ENCODE measurements at regions not wholly inside any gene's neighbourhood (a gene's known extent, or its start where the extent isn't known, plus 50 kb on each side); places are given as distances from the start of the nearest gene placed in this dataset.

GRCh38 chr3:10627884-10628572 is 122.6 kb upstream of the ATP2B2 start (continued):
- TF ChIP-seq, protein P1, sequence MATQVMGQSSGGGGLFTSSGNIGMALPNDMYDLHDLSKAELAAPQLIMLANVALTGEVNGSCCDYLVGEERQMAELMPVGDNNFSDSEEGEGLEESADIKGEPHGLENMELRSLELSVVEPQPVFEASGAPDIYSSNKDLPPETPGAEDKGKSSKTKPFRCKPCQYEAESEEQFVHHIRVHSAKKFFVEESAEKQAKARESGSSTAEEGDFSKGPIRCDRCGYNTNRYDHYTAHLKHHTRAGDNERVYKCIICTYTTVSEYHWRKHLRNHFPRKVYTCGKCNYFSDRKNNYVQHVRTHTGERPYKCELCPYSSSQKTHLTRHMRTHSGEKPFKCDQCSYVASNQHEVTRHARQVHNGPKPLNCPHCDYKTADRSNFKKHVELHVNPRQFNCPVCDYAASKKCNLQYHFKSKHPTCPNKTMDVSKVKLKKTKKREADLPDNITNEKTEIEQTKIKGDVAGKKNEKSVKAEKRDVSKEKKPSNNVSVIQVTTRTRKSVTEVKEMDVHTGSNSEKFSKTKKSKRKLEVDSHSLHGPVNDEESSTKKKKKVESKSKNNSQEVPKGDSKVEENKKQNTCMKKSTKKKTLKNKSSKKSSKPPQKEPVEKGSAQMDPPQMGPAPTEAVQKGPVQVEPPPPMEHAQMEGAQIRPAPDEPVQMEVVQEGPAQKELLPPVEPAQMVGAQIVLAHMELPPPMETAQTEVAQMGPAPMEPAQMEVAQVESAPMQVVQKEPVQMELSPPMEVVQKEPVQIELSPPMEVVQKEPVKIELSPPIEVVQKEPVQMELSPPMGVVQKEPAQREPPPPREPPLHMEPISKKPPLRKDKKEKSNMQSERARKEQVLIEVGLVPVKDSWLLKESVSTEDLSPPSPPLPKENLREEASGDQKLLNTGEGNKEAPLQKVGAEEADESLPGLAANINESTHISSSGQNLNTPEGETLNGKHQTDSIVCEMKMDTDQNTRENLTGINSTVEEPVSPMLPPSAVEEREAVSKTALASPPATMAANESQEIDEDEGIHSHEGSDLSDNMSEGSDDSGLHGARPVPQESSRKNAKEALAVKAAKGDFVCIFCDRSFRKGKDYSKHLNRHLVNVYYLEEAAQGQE (IDR thresholded peaks at IDR 0.05; ENCODE audit: unreplicated experiment): no peak
- TF ChIP-seq, protein P2, sequence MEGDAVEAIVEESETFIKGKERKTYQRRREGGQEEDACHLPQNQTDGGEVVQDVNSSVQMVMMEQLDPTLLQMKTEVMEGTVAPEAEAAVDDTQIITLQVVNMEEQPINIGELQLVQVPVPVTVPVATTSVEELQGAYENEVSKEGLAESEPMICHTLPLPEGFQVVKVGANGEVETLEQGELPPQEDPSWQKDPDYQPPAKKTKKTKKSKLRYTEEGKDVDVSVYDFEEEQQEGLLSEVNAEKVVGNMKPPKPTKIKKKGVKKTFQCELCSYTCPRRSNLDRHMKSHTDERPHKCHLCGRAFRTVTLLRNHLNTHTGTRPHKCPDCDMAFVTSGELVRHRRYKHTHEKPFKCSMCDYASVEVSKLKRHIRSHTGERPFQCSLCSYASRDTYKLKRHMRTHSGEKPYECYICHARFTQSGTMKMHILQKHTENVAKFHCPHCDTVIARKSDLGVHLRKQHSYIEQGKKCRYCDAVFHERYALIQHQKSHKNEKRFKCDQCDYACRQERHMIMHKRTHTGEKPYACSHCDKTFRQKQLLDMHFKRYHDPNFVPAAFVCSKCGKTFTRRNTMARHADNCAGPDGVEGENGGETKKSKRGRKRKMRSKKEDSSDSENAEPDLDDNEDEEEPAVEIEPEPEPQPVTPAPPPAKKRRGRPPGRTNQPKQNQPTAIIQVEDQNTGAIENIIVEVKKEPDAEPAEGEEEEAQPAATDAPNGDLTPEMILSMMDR (conservative IDR thresholded peaks at IDR 0.05; ENCODE audit: low read depth in 2 of 2): no peak
- TF ChIP-seq STAT1 (IDR thresholded peaks at IDR 0.05; ENCODE audit: unreplicated experiment) (no peak), EZH2 (IDR thresholded peaks at IDR 0.05; ENCODE audit: low read depth, unreplicated experiment) (no peak), CREB1 (CRISPR knock-in tag; IDR thresholded peaks at IDR 0.05; ENCODE audit: low read depth) (no peak), EZH2phosphoT487 (IDR thresholded peaks at IDR 0.05; ENCODE audit: unreplicated experiment) (no peak)

DNA sequence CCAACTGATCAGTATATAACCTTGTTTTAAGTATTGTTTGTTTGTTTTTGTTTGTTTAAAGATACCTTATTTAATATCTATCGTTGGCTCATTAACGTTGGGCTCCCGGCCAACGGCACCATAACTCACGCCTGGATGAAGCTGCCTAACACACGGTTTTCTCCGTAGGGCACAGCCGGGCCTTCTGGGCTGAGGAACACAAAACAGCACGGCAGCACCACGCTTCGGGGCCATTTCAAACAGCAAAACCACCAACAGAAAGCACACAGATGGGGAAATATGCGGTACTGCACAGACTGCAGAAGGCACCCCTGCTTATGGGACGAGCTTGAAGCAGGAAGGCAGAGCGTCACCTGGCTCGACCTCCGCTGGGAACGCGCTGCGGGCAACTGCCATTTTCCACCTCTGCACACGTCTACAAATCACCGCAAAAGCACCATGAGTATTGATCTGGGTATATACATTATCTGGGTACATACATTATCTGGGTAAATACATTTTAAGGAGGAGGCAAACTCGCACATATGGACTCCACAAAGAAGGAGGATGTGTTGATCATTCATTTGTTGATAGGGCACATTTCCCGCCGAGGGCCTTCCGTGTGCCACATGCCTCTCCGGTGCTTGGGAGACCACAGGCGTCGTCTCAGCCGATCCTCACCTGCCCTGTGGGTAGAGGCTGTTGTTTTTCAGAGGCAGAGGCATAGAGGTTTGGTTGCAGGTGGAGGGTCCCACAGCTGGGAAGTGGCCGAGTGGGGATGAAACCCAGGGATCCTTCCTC is 123.7 kb upstream of the ATP2B2 start:
- H4K20me1 ChIP-seq (replicated peaks; ENCODE audit: insufficient read depth): no peaks in the 10 kb centered on the region
- TF ChIP-seq ETS1 (IDR thresholded peaks at IDR 0.05) (no peak), JUNB (IDR thresholded peaks at IDR 0.05; ENCODE audit: unreplicated experiment) (no peak)
- no peak overlapping the region for H3K4me3 Mint-ChIP-seq
- peaks cover 20% of the 10 kb centered on the region for H3K4me1 Mint-ChIP-seq
- no peak overlapping the region for H3K27ac ChIP-seq (ENCODE audit: low read depth)
- no peak overlapping the region for H3K27ac Mint-ChIP-seq
- H3K27me3 Mint-ChIP-seq (ENCODE audit: insufficient read depth, low read depth, poor library complexity): peaks cover 11% of the 10 kb centered on the region
- no peak overlapping the region for H3K4me3 ChIP-seq
- H3K4me1 ChIP-seq (ENCODE audit: insufficient read depth): peaks cover 10% of the 10 kb centered on the region; the same call in 1 of the 2 replicates
- H2AFZ ChIP-seq: no peak overlapping the region
- H3F3A ChIP-seq (replicated peaks; ENCODE audit: low read depth): no peaks in the 10 kb centered on the region
- H3K36me3 ChIP-seq (ENCODE audit: insufficient read depth): no peaks in the 10 kb centered on the region
- no peaks in the 10 kb centered on the region for H3K36me3 Mint-ChIP-seq (ENCODE audit: low read depth)
- H3K9me2 ChIP-seq (ENCODE audit: insufficient read depth): peaks cover 7% of the 10 kb centered on the region; the same call in 1 of the 2 replicates
- no peaks in the 10 kb centered on the region for H3K27me3 ChIP-seq (ENCODE audit: insufficient read depth)
- no peaks in the 10 kb centered on the region for H3K9me3 Mint-ChIP-seq
- ATAC-seq: no peak
- no peak for DNase-seq (ENCODE audit: low spot score)
- no peak overlapping the region for H3K4me2 ChIP-seq
- H3K79me2 ChIP-seq (replicated peaks; ENCODE audit: insufficient read depth): no peaks in the 10 kb centered on the region
